ENCODE measurements at regions not wholly inside any gene's neighbourhood (a gene's known extent, or its start where the extent isn't known, plus 50 kb on each side); places are given as distances from the start of the nearest gene placed in this dataset.
"Not testable (repeated sequence)": the region's sequence is repeated elsewhere in the genome, so short reads cannot be mapped to it uniquely, and the experiment has no call there.

- no peak for TF ChIP-seq CTCF (IDR thresholded peaks at IDR 0.05)
- WGBS, 2 donors, result 92 to 97% methylated on average over 5 of the region's 5 CpGs
- no peak for DNase-seq (ENCODE audit: low spot score in 2 of 2)
- intact Hi-C loops (cut with DNase I; ENCODE audit: low total_unique reads), result no loop called here
- H3K4me3 ChIP-seq (ENCODE audit: low read depth, poor library complexity, severe bottlenecking), result no peak overlapping the region
Observed at GRCh38 chr4:124833831-124834505, 121.4 kb upstream of the ANKRD50 start.

- intact Hi-C loops (cut with DNase I; ENCODE audit: low total_unique reads), result no loop called here
Observed at GRCh38 chr4:124828382-124828781, 115.8 kb upstream of the ANKRD50 start.

GRCh38 chr4:124817531-124817930, 105.0 kb upstream of the ANKRD50 start:
- no peak for DNase-seq (ENCODE audit: low spot score in 2 of 2)
- intact Hi-C loops (cut with DNase I; ENCODE audit: low total_unique reads), result no loop called here
- TF ChIP-seq POLR2A (IDR thresholded peaks at IDR 0.05) (no peak), CTCF (IDR thresholded peaks at IDR 0.05) (no peak)
- 89 to 91% methylated on average over 1 of the region's 1 CpG for WGBS, 2 donors
- no peak overlapping the region for H3K4me3 ChIP-seq (ENCODE audit: low read depth, poor library complexity, severe bottlenecking)

More at GRCh38 chr4:124828382-124828781, 115.8 kb upstream of the ANKRD50 start:
- DNase-seq (ENCODE audit: low spot score in 2 of 2), result no peak
- TF ChIP-seq CTCF (IDR thresholded peaks at IDR 0.05) (no peak), POLR2A (IDR thresholded peaks at IDR 0.05) (no peak)
- no peak overlapping the region for H3K4me3 ChIP-seq (ENCODE audit: low read depth, poor library complexity, severe bottlenecking)

GRCh38 chr4:124812203-124812602, 99.7 kb upstream of the ANKRD50 start:
- H3K4me3 ChIP-seq (ENCODE audit: low read depth, poor library complexity, severe bottlenecking); DNase-seq (ENCODE audit: low spot score in 2 of 2); intact Hi-C loops (cut with DNase I; ENCODE audit: low total_unique reads): not testable (repeated sequence)
- WGBS, 2 donors, result 88 to 95% methylated on average over 6 of the region's 6 CpGs

GRCh38 chr4:124810827-124811226, 98.3 kb upstream of the ANKRD50 start:
- TF ChIP-seq CTCF (IDR thresholded peaks at IDR 0.05) (no peak), POLR2A (IDR thresholded peaks at IDR 0.05) (no peak)
- H3K4me3 ChIP-seq (ENCODE audit: low read depth, poor library complexity, severe bottlenecking), result no peak overlapping the region
- intact Hi-C loops (cut with DNase I; ENCODE audit: low total_unique reads), result no loop called here
- DNase-seq (ENCODE audit: low spot score in 2 of 2), result no peak

- intact Hi-C loops (cut with DNase I; ENCODE audit: low total_unique reads), result no loop called here
- TF ChIP-seq POLR2A (IDR thresholded peaks at IDR 0.05) (no peak), CTCF (IDR thresholded peaks at IDR 0.05) (no peak)
- 83% methylated on average over 1 of the region's 1 CpG for WGBS, 2 donors
- H3K4me3 ChIP-seq (ENCODE audit: low read depth, poor library complexity, severe bottlenecking), result no peak overlapping the region
- DNase-seq (ENCODE audit: low spot score in 2 of 2), result no peak
Observed at GRCh38 chr4:124807421-124807820, 94.9 kb upstream of the ANKRD50 start.

All from lower leg skin (tissue), 4 donors.